ENCODE measurements at regions not wholly inside any gene's neighbourhood (a gene's known extent, or its start where the extent isn't known, plus 50 kb on each side); places are given as distances from the start of the nearest gene placed in this dataset.
A peak's percentile ranks its signal among the peaks of the same experiment; 100 is the strongest.

GRCh38 chr15:81945014-81945615 lies 100.7 kb downstream of the MEX3B start:
- Histone ChIP-seq H2BK12ac (ENCODE audit: insufficient read length, low read depth, low read length) (no peak overlapping the region), H2BK5ac (ENCODE audit: insufficient read length, low read length) (no peak overlapping the region), H3K4ac (ENCODE audit: low read depth, low read length) (no peak overlapping the region), H3K4me2 (ENCODE audit: insufficient read depth, insufficient read length, low read length) (no peak overlapping the region), H3K79me1 (ENCODE audit: insufficient read depth, low read depth, low read length, poor library complexity, severe bottlenecking) (no peaks in the 10 kb centered on the region), H3K18ac (ENCODE audit: insufficient read length, low read depth, low read length) (peak overlapping the region; percentile 54), H3K9me3 (ENCODE audit: control insufficient read depth, low read depth, low read length) (no peaks in the 10 kb centered on the region), H4K91ac (ENCODE audit: insufficient read length, low read depth, low read length) (no peak overlapping the region), H2AFZ (ENCODE audit: low read length) (no peak overlapping the region), H3K27ac (ENCODE audit: insufficient read length, low read depth, low read length) (no peak overlapping the region), H3K14ac (ENCODE audit: insufficient read depth, low read length) (no peak overlapping the region), H3T11ph (ENCODE audit: low read length) (no peak overlapping the region), H3K23me2 (ENCODE audit: insufficient read length, low read depth, low read length, poor library complexity, severe bottlenecking) (no peaks in the 10 kb centered on the region), H3K27me3 (ENCODE audit: insufficient read depth, low read length) (no peaks in the 10 kb centered on the region), H2AK5ac (ENCODE audit: insufficient read length, low read length) (no peak overlapping the region), H3K9ac (ENCODE audit: extremely low read depth, insufficient read length, low read length) (no peak overlapping the region), H2BK20ac (ENCODE audit: low read depth, low read length, poor library complexity, severe bottlenecking) (no peak overlapping the region), H4K5ac (ENCODE audit: insufficient read length, low read depth, low read length) (no peak overlapping the region), H3K23ac (ENCODE audit: insufficient read length, low read depth, low read length) (no peak overlapping the region), H3K79me2 (ENCODE audit: insufficient read depth, low read length) (no peaks in the 10 kb centered on the region), H3K56ac (ENCODE audit: insufficient read length, low read depth, low read length) (no peak overlapping the region), H4K20me1 (ENCODE audit: control insufficient read depth, insufficient read depth, insufficient read length) (no peaks in the 10 kb centered on the region), H2BK120ac (ENCODE audit: low read depth, low read length, poor library complexity, severe bottlenecking) (no peak overlapping the region), H2BK15ac (ENCODE audit: low read depth, low read length) (no peak overlapping the region), H4K8ac (replicated peaks; ENCODE audit: insufficient read length, low read depth, low read length) (no peak overlapping the region), H3K4me1 (ENCODE audit: insufficient read depth, low read length) (no peaks in the 10 kb centered on the region)
- H3K36me3 Mint-ChIP-seq (ENCODE audit: insufficient read depth in 1 of 3, low read depth in 3 of 3): peaks cover 0 to 9% (median 7%) of the 10 kb centered on the region in 3 experiments; a peak in 4 of 7 replicates
- peak overlapping the region in 2 of 3 experiments; percentile 16 to 19; a peak in 3 of 7 replicates for H3K27ac Mint-ChIP-seq
- TF ChIP-seq, protein P1, sequence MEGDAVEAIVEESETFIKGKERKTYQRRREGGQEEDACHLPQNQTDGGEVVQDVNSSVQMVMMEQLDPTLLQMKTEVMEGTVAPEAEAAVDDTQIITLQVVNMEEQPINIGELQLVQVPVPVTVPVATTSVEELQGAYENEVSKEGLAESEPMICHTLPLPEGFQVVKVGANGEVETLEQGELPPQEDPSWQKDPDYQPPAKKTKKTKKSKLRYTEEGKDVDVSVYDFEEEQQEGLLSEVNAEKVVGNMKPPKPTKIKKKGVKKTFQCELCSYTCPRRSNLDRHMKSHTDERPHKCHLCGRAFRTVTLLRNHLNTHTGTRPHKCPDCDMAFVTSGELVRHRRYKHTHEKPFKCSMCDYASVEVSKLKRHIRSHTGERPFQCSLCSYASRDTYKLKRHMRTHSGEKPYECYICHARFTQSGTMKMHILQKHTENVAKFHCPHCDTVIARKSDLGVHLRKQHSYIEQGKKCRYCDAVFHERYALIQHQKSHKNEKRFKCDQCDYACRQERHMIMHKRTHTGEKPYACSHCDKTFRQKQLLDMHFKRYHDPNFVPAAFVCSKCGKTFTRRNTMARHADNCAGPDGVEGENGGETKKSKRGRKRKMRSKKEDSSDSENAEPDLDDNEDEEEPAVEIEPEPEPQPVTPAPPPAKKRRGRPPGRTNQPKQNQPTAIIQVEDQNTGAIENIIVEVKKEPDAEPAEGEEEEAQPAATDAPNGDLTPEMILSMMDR (conservative IDR thresholded peaks at IDR 0.05): no peak
- peaks cover 17 to 18% of the 10 kb centered on the region in 2 experiments for H3K4me1 Mint-ChIP-seq
- WGBS (ENCODE audit: extremely low coverage, insufficient read length, low lambda C conversion rate): no CpG with 5 or more reads among the region's 6 CpGs
- DNase-seq: no peak
- H3K27me3 Mint-ChIP-seq (ENCODE audit: low read depth): no peaks in the 10 kb centered on the region
- H3K4me3 Mint-ChIP-seq: no peak overlapping the region
- H3K9me3 Mint-ChIP-seq: peaks cover 0 to 3% of the 10 kb centered on the region in 2 experiments; a peak in 1 of 5 replicates

Measured in H9 (cell line).